SK-N-SH (cell line): ENCODE measurements at regions not wholly inside any gene's neighbourhood (a gene's known extent, or its start where the extent isn't known, plus 50 kb on each side); places are given as distances from the start of the nearest gene placed in this dataset.

Experiments used
- CTCF ChIA-PET: fragments of 300-600, 350-600 bp; formaldehyde crosslinking; extraction: SDS; loops from one replicate; lab custom pipeline; 2021; lab: Yijun Ruan, JAX
- POLR2A ChIA-PET: fragments of 350-600 bp; sonication (Branson Sonifier 250); formaldehyde crosslinking; extraction: SDS; loops from one replicate; lab custom pipeline; 2020; ENCODE audit warnings: antibody characterized with exemption, inconsistent platforms; lab: Yijun Ruan, JAX
- DNase-seq: peaks from one replicate; pipeline ENCODE4 v3.0.0; 2012
- H2AFZ ChIP-seq: fragments of 200-600 bp; sonication (generic); 2 replicates; pipeline ENCODE4 v1.8.1; 2016; ENCODE audit warnings: antibody characterized with exemption, mild to moderate bottlenecking, low read depth
- H3F3A ChIP-seq: fragments of 200-600 bp; sonication (generic); replicated peaks from 2 replicates; pipeline ENCODE3; 2016; ENCODE audit warnings: antibody characterized with exemption, mild to moderate bottlenecking; ENCODE audit not compliant: insufficient read depth
- H3K27ac ChIP-seq, 2 experiments: fragments of 200-500 bp in 1 of 2; fragments of 200-600 bp in 1 of 2; sonication (Bioruptor generic) in 1 of 2; sonication (generic), shearing (Covaris generic) in 1 of 2; 2 replicates each; pipeline versions ENCODE4 v1.5.1 to v1.6.1; 2014 to 2016; ENCODE audit warnings: low read depth in 2 of 2, inconsistent platforms in 1 of 2, low read length in 1 of 2, mild to moderate bottlenecking in 1 of 2, mixed read lengths in 1 of 2
- H3K27me3 ChIP-seq: fragments of 200-600 bp; sonication (generic), shearing (Covaris generic); 2 replicates; pipeline ENCODE4 v1.6.1; 2016; ENCODE audit warnings: mixed run types; ENCODE audit not compliant: insufficient read depth
- H3K36me3 ChIP-seq, 2 experiments: fragments of 200-500 bp in 1 of 2; fragments of 200-600 bp in 1 of 2; sonication (Bioruptor generic) in 1 of 2; sonication (generic) in 1 of 2; replicated peaks in 1 of 2; 2 replicates each; pipeline versions ENCODE3 to v1.5.1; 2014 to 2016; ENCODE audit warnings: low read length in 1 of 2, mild to moderate bottlenecking in 1 of 2; ENCODE audit not compliant: insufficient read depth in 2 of 2, control insufficient read depth in 1 of 2
- H3K4me1 ChIP-seq, 2 experiments: fragments of 200-500 bp in 1 of 2; fragments of 200-600 bp in 1 of 2; sonication (Bioruptor generic) in 1 of 2; sonication (generic), shearing (Covaris generic) in 1 of 2; 2 replicates each; pipeline versions ENCODE4 v1.5.1 to v1.6.1; 2014 to 2016; ENCODE audit warnings: low read depth in 1 of 2, low read length in 1 of 2, mixed run types in 1 of 2; ENCODE audit not compliant: insufficient read depth in 2 of 2, control insufficient read depth in 1 of 2
- H3K4me2 ChIP-seq: fragments of 200-600 bp; sonication (generic), shearing (Covaris generic); 2 replicates; pipeline ENCODE4 v1.6.1; 2017; ENCODE audit warnings: mixed run types
- H3K4me3 ChIP-seq, 2 experiments: fragments of 200-500 bp in 1 of 2; fragments of 200-600 bp in 1 of 2; sonication (Bioruptor generic) in 1 of 2; sonication (generic), shearing (Covaris generic) in 1 of 2; 2 replicates each; pipeline versions ENCODE4 v1.5.1 to v1.8.1; 2014 to 2016; ENCODE audit warnings: low read depth in 2 of 2, inconsistent platforms in 1 of 2, low read length in 1 of 2, mild to moderate bottlenecking in 1 of 2, mixed read lengths in 1 of 2, moderate library complexity in 1 of 2
- H3K79me2 ChIP-seq: fragments of 200-600 bp; sonication (generic); 2 replicates; pipeline ENCODE4 v1.8.1; 2017; ENCODE audit warnings: mild to moderate bottlenecking; ENCODE audit not compliant: insufficient read depth
- H3K9ac ChIP-seq: fragments of 200-600 bp; sonication (generic); 2 replicates; pipeline ENCODE4 v1.6.1; 2017; ENCODE audit warnings: mixed run types
- H3K9me2 ChIP-seq: fragments of 200-600 bp; sonication (generic); 2 replicates; pipeline ENCODE4 v1.6.1; 2017; ENCODE audit warnings: mixed run types
- H3K9me3 ChIP-seq: fragments of 200-600 bp; sonication (generic); 2 replicates; pipeline ENCODE4 v1.6.1; 2017; ENCODE audit warnings: mixed run types, mild to moderate bottlenecking, moderate library complexity
- H4K20me1 ChIP-seq: fragments of 200-600 bp; sonication (generic); 2 replicates; pipeline ENCODE4 v1.6.1; 2017; ENCODE audit warnings: mild to moderate bottlenecking, mixed run types; ENCODE audit not compliant: insufficient read depth
- CHD2 ChIP-seq: fragments of 150-350 bp; IDR thresholded peaks from 2 replicates; pipeline ENCODE4 v1.6.1; 2018; ENCODE audit warnings: low read length; ENCODE audit not compliant: partially characterized antibody
- CTCF ChIP-seq: fragments of 200-600 bp; sonication (generic); IDR thresholded peaks from 2 replicates; pipeline ENCODE4 v1.6.1; 2017; ENCODE audit warnings: antibody characterized with exemption, mild to moderate bottlenecking, moderate library complexity
- EZH2phosphoT487 ChIP-seq: fragments of 200-600 bp; sonication (generic); IDR thresholded peaks from 2 replicates; pipeline ENCODE4 v1.6.1; 2017; ENCODE audit warnings: low read depth, mixed run types, mild to moderate bottlenecking, antibody characterized with exemption, moderate library complexity, borderline replicate concordance
- FOXM1 ChIP-seq: IDR thresholded peaks from 2 replicates; pipeline ENCODE4 v1.4.0; 2012; ENCODE audit warnings: low read depth, mild to moderate bottlenecking
- GATA2 ChIP-seq: sonication (generic); formaldehyde crosslinking; IDR thresholded peaks from 2 replicates; pipeline ENCODE4 v1.5.0; 2020; ENCODE audit warnings: mild to moderate bottlenecking, missing genetic modification reagents
- MXI1 ChIP-seq: IDR thresholded peaks from 2 replicates; pipeline ENCODE4 v1.6.1; 2012; ENCODE audit warnings: mild to moderate bottlenecking, low read depth, low read length, improper control_type of control experiment
- NRF1 ChIP-seq: IDR thresholded peaks from 2 replicates; pipeline ENCODE4 v1.6.1; 2012; ENCODE audit warnings: low read depth, mild to moderate bottlenecking, low read length
- RCOR1 ChIP-seq: fragments of 150-350 bp; IDR thresholded peaks from 2 replicates; pipeline ENCODE4 v1.6.1; 2017; ENCODE audit warnings: antibody characterized with exemption, low read length
- REST ChIP-seq: IDR thresholded peaks from 2 replicates; pipeline ENCODE4 v1.6.1; 2012; ENCODE audit warnings: mild to moderate bottlenecking, low read depth, low read length, moderate library complexity
- RFX5 ChIP-seq: IDR thresholded peaks from 2 replicates; pipeline ENCODE4 v1.6.1; 2012; ENCODE audit warnings: mild to moderate bottlenecking, improper control_type of control experiment, low read length
- TAF1 ChIP-seq: IDR thresholded peaks from 2 replicates; pipeline ENCODE4 v1.6.1; 2012; ENCODE audit warnings: low read depth, mild to moderate bottlenecking, low read length, moderate library complexity, borderline replicate concordance
- USF1 ChIP-seq: IDR thresholded peaks from 2 replicates; pipeline ENCODE4 v1.4.0; 2012; ENCODE audit warnings: low read depth, borderline replicate concordance
- YY1 ChIP-seq: IDR thresholded peaks from 2 replicates; pipeline ENCODE4 v1.4.0; 2012; ENCODE audit warnings: low read depth, mild to moderate bottlenecking
- WGBS: methylation state at CpG from one replicate; pipeline ENCODE4 v1.1.6; 2017; ENCODE audit warnings: low lambda C conversion rate; 5-methylcytosine and 5-hydroxymethylcytosine counted together

GRCh38 chr5:153318556-153318955 is 171.9 kb upstream of the GRIA1 start:
- Histone ChIP-seq H3K4me2 (no peak overlapping the region), H3K79me2 (no peaks in the 10 kb centered on the region), H3K4me3 (no peak overlapping the region), H3K36me3 (no peaks in the 10 kb centered on the region), H3K9ac (no peak overlapping the region), H4K20me1 (no peaks in the 10 kb centered on the region), H2AFZ (no peak overlapping the region), H3F3A (no peaks in the 10 kb centered on the region), H3K27ac (no peak overlapping the region), H3K9me3 (no peaks in the 10 kb centered on the region), H3K27me3 (no peaks in the 10 kb centered on the region), H3K9me2 (no peaks in the 10 kb centered on the region), H3K4me1 (no peaks in the 10 kb centered on the region)
- WGBS, result 2% methylated on average over 4 of the region's 4 CpGs
- DNase-seq, result no peak
- POLR2A ChIA-PET, result no interaction called here
- TF ChIP-seq REST (no peak), EZH2phosphoT487 (no peak), TAF1 (no peak), FOXM1 (no peak), MXI1 (no peak), NRF1 (no peak), CHD2 (no peak), RCOR1 (no peak), USF1 (no peak), YY1 (no peak), GATA2 (CRISPR knock-in tag) (no peak), RFX5 (no peak), CTCF (no peak)
- CTCF ChIA-PET, result no interaction called here
